MM.1S (cell line): ENCODE measurements at regions not wholly inside any gene's neighbourhood (a gene's known extent, or its start where the extent isn't known, plus 50 kb on each side); places are given as distances from the start of the nearest gene placed in this dataset.

ENCODE experiments used
- DNase-seq: peaks from one replicate; pipeline ENCODE4 v3.0.0-alpha.2; 2015
- H2AFZ ChIP-seq: fragments of 300-600 bp; sonication (generic); 2 replicates; pipeline ENCODE4 v1.6.0; 2016; ENCODE audit warnings: antibody characterized with exemption, low read length
- H3F3A ChIP-seq: fragments of 300-600 bp; sonication (generic); 2 replicates; pipeline ENCODE4 v1.6.1; 2016; ENCODE audit warnings: mild to moderate bottlenecking, antibody characterized with exemption, low read length, moderate library complexity, mixed read lengths; ENCODE audit not compliant: insufficient read depth
- H3K27ac ChIP-seq: fragments of 300-600 bp; sonication (generic); 2 replicates; pipeline ENCODE4 v1.5.1; 2016; ENCODE audit warnings: mild to moderate bottlenecking, low read length
- H3K27me3 ChIP-seq: fragments of 300-600 bp; sonication (generic); replicated peaks from 2 replicates; pipeline ENCODE4 v1.6.0; 2016; ENCODE audit warnings: low read length; ENCODE audit not compliant: insufficient read depth
- H3K36me3 ChIP-seq: fragments of 300-600 bp; sonication (generic); replicated peaks from 2 replicates; pipeline ENCODE4 v1.6.1; 2016; ENCODE audit warnings: mild to moderate bottlenecking, low read length, mixed read lengths; ENCODE audit not compliant: insufficient read depth
- H3K4me1 ChIP-seq: fragments of 300-600 bp; sonication (generic); 2 replicates; pipeline ENCODE4 v1.6.1; 2016; ENCODE audit warnings: low read length, mixed read lengths
- H3K4me2 ChIP-seq: fragments of 300-600 bp; sonication (generic); 2 replicates; pipeline ENCODE4 v1.6.0; 2016; ENCODE audit warnings: low read depth, low read length
- H3K4me3 ChIP-seq: fragments of 300-600 bp; sonication (generic); 2 replicates; pipeline ENCODE4 v1.5.1; 2016; ENCODE audit warnings: low read length, mixed read lengths
- H3K79me2 ChIP-seq: fragments of 300-600 bp; sonication (generic); 2 replicates; pipeline ENCODE4 v1.6.1; 2016; ENCODE audit warnings: mixed run types, low read length, mixed read lengths
- H3K9ac ChIP-seq: fragments of 300-600 bp; sonication (generic); 2 replicates; pipeline ENCODE4 v1.6.1; 2016; ENCODE audit warnings: low read length, mixed read lengths
- H3K9me2 ChIP-seq: fragments of 300-600 bp; sonication (generic); replicated peaks from 2 replicates; pipeline ENCODE4 v1.6.1; 2016; ENCODE audit warnings: mild to moderate bottlenecking, low read length, mixed read lengths; ENCODE audit not compliant: insufficient read depth
- H3K9me3 ChIP-seq: fragments of 300-600 bp; sonication (generic); replicated peaks from 2 replicates; pipeline ENCODE4 v1.6.1; 2016; ENCODE audit warnings: mild to moderate bottlenecking, low read length, mixed read lengths; ENCODE audit not compliant: insufficient read depth
- H4K20me1 ChIP-seq: fragments of 300-600 bp; sonication (generic); 2 replicates; pipeline ENCODE4 v1.6.1; 2016; ENCODE audit warnings: mild to moderate bottlenecking, low read length, moderate library complexity, mixed read lengths; ENCODE audit not compliant: insufficient read depth
- EZH2 ChIP-seq: fragments of 300-600 bp; sonication (generic); optimal IDR thresholded peaks from 2 replicates; pipeline ENCODE3; 2017; ENCODE audit warnings: low read depth, mild to moderate bottlenecking, antibody characterized with exemption, low read length, mixed read lengths
- EZH2phosphoT487 ChIP-seq: fragments of 300-600 bp; sonication (generic); IDR thresholded peaks from 2 replicates; pipeline ENCODE4 v1.6.1; 2018; ENCODE audit warnings: antibody characterized with exemption, low read length
- TF ChIP-seq, protein P1 (sequence below): fragments of 300-600 bp; sonication (generic); IDR thresholded peaks from 2 replicates; pipeline ENCODE4 v1.5.1; 2016; ENCODE audit warnings: antibody characterized with exemption, low read length, mixed read lengths

DNA sequence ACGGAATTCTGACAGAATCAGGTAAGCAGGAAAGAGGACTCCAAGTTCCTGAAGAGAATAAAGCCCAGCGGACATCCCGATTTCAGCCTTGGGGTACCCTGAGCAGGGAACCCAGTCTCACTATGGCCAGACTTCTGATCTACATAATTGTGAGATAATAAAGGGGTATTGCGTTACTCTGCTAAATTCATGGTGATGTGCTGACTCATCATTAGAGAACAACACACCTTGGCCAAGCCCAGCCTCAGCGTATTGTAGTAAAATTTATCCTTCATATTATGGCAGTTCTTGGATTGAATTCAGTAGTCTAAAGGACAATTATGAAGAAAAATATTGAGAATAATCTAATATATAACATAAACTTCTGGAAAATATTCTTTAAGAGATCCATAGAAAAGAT lies 170.2 kb upstream of the MAD2L1 start:
- TF ChIP-seq EZH2, result no peak
- TF ChIP-seq, protein P1, sequence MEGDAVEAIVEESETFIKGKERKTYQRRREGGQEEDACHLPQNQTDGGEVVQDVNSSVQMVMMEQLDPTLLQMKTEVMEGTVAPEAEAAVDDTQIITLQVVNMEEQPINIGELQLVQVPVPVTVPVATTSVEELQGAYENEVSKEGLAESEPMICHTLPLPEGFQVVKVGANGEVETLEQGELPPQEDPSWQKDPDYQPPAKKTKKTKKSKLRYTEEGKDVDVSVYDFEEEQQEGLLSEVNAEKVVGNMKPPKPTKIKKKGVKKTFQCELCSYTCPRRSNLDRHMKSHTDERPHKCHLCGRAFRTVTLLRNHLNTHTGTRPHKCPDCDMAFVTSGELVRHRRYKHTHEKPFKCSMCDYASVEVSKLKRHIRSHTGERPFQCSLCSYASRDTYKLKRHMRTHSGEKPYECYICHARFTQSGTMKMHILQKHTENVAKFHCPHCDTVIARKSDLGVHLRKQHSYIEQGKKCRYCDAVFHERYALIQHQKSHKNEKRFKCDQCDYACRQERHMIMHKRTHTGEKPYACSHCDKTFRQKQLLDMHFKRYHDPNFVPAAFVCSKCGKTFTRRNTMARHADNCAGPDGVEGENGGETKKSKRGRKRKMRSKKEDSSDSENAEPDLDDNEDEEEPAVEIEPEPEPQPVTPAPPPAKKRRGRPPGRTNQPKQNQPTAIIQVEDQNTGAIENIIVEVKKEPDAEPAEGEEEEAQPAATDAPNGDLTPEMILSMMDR, result no peak
- TF ChIP-seq EZH2phosphoT487, result no peak
- no peaks in the 10 kb centered on the region for H4K20me1 ChIP-seq
- H2AFZ ChIP-seq, result no peak overlapping the region

DNA sequence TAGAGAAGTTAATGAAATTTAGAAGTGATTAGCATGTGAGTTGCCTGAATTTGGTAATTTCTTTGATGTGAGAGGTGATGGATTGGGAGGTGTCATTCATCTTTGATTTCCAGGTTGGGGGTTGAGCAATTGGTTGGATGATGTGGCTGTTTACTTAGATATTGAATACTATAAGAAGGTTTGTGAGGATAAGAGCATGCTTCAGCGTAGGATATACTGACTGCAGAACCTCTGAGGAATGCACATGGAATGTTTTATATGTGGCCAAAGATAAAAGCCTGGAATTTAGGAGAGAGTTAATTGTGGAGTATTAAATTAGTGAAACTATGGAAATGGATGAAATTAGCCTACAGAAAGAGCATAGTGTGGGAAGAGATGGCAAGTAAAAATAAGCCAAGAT lies 165.4 kb upstream of the MAD2L1 start:
- no peaks in the 10 kb centered on the region for H3K79me2 ChIP-seq
- DNase-seq, result no peak
- H3K9me2 ChIP-seq, result no peaks in the 10 kb centered on the region
- no peaks in the 10 kb centered on the region for H3F3A ChIP-seq
- H3K4me3 ChIP-seq, result no peak overlapping the region
- no peaks in the 10 kb centered on the region for H4K20me1 ChIP-seq
- H3K36me3 ChIP-seq, result no peaks in the 10 kb centered on the region
- TF ChIP-seq, protein P1, result no peak
- no peak for TF ChIP-seq EZH2
- TF ChIP-seq EZH2phosphoT487, result no peak
- no peaks in the 10 kb centered on the region for H3K9me3 ChIP-seq
- no peaks in the 10 kb centered on the region for H3K27me3 ChIP-seq
- no peak overlapping the region for H2AFZ ChIP-seq
- no peak overlapping the region for H3K9ac ChIP-seq
- H3K27ac ChIP-seq, result no peak overlapping the region
- H3K4me1 ChIP-seq, result no peaks in the 10 kb centered on the region
- H3K4me2 ChIP-seq, result no peak overlapping the region

More for the DNA sequence above, 170.2 kb upstream of the MAD2L1 start:
- H3K4me1 ChIP-seq, result no peaks in the 10 kb centered on the region
- no peak for DNase-seq
- H3F3A ChIP-seq, result no peaks in the 10 kb centered on the region
- H3K36me3 ChIP-seq, result no peaks in the 10 kb centered on the region
- H3K4me3 ChIP-seq, result no peak overlapping the region
- H3K9me2 ChIP-seq, result no peaks in the 10 kb centered on the region
- no peaks in the 10 kb centered on the region for H3K27me3 ChIP-seq
- no peaks in the 10 kb centered on the region for H3K9me3 ChIP-seq
- H3K79me2 ChIP-seq, result no peaks in the 10 kb centered on the region
- H3K4me2 ChIP-seq, result no peak overlapping the region
- H3K9ac ChIP-seq, result no peak overlapping the region
- no peak overlapping the region for H3K27ac ChIP-seq

DNA sequence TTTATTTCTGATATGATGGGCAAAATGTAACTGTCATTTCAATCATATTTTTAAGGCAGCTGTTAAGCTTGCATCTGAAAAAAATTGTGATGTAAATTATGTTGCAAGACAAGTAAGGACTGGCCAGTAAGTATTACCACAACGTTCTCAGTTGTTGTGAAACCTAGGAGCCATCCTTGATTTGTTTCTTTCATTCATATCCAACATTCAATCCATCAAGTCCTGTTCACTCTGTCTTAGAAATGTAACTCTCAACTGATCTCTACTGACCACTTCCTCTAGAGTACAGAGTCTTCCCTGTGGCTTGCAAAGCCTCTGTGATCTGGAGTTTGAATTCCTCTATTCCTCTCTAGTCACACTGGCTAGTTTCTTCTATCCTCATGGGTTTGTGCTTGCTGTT lies 161.4 kb upstream of the MAD2L1 start:
- H3K4me1 ChIP-seq, result no peaks in the 10 kb centered on the region
- no peaks in the 10 kb centered on the region for H4K20me1 ChIP-seq
- no peaks in the 10 kb centered on the region for H3K27me3 ChIP-seq
- H3K4me3 ChIP-seq, result no peak overlapping the region
- no peaks in the 10 kb centered on the region for H3K9me3 ChIP-seq
- DNase-seq, result no peak
- no peak overlapping the region for H3K9ac ChIP-seq
- H3K27ac ChIP-seq, result no peak overlapping the region
- no peaks in the 10 kb centered on the region for H3K9me2 ChIP-seq
- no peaks in the 10 kb centered on the region for H3F3A ChIP-seq
- TF ChIP-seq, protein P1, result no peak
- TF ChIP-seq EZH2, result no peak
- TF ChIP-seq EZH2phosphoT487, result no peak
- no peaks in the 10 kb centered on the region for H3K36me3 ChIP-seq
- H3K4me2 ChIP-seq, result no peak overlapping the region
- no peaks in the 10 kb centered on the region for H3K79me2 ChIP-seq
- no peak overlapping the region for H2AFZ ChIP-seq

DNA sequence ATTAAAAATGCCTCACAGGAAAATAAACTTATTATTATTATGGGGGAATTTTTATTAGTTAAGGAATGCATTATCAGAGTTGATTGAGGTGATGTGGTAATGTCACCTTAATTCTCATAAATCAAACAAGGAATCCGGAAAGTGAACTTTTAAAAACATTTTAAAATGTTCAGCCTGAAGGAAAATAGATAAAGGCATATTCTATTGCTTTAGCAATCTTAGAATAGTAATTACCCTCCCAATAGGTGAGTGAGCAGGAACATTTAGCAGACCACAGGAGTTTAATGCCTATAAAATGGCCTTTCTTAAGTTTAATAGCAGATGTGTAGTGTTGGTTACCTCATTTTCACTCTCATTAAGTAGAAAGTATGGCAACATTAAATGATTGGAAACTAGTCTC lies 160.9 kb upstream of the MAD2L1 start:
- Histone ChIP-seq H3K9ac (no peak overlapping the region), H3K27me3 (no peaks in the 10 kb centered on the region), H3K4me1 (no peaks in the 10 kb centered on the region), H4K20me1 (no peaks in the 10 kb centered on the region), H2AFZ (no peak overlapping the region), H3K4me2 (no peak overlapping the region), H3K9me2 (no peaks in the 10 kb centered on the region), H3K9me3 (no peaks in the 10 kb centered on the region), H3K79me2 (no peaks in the 10 kb centered on the region), H3K27ac (no peak overlapping the region), H3K36me3 (no peaks in the 10 kb centered on the region), H3K4me3 (no peak overlapping the region), H3F3A (no peaks in the 10 kb centered on the region)
- TF ChIP-seq, protein P1, result no peak
- TF ChIP-seq EZH2phosphoT487, result no peak
- TF ChIP-seq EZH2, result no peak
- DNase-seq, result no peak
